SK-N-SH (cell line): ENCODE measurements at regions not wholly inside any gene's neighbourhood (a gene's known extent, or its start where the extent isn't known, plus 50 kb on each side); places are given as distances from the start of the nearest gene placed in this dataset.
A peak's percentile ranks its signal among the peaks of the same experiment; 100 is the strongest.

ENCODE experiments used
- CTCF ChIA-PET: fragments of 300-600, 350-600 bp; formaldehyde crosslinking; extraction: SDS; loops from one replicate; lab custom pipeline; 2021; lab: Yijun Ruan, JAX
- POLR2A ChIA-PET: fragments of 350-600 bp; sonication (Branson Sonifier 250); formaldehyde crosslinking; extraction: SDS; loops from one replicate; lab custom pipeline; 2020; ENCODE audit warnings: antibody characterized with exemption, inconsistent platforms; lab: Yijun Ruan, JAX
- DNase-seq: peaks from one replicate; pipeline ENCODE4 v3.0.0; 2012
- H2AFZ ChIP-seq: fragments of 200-600 bp; sonication (generic); 2 replicates; pipeline ENCODE4 v1.8.1; 2016; ENCODE audit warnings: antibody characterized with exemption, mild to moderate bottlenecking, low read depth
- H3F3A ChIP-seq: fragments of 200-600 bp; sonication (generic); replicated peaks from 2 replicates; pipeline ENCODE3; 2016; ENCODE audit warnings: antibody characterized with exemption, mild to moderate bottlenecking; ENCODE audit not compliant: insufficient read depth
- H3K27ac ChIP-seq, 2 experiments: fragments of 200-500 bp in 1 of 2; fragments of 200-600 bp in 1 of 2; sonication (Bioruptor generic) in 1 of 2; sonication (generic), shearing (Covaris generic) in 1 of 2; 2 replicates each; pipeline versions ENCODE4 v1.5.1 to v1.6.1; 2014 to 2016; ENCODE audit warnings: low read depth in 2 of 2, inconsistent platforms in 1 of 2, low read length in 1 of 2, mild to moderate bottlenecking in 1 of 2, mixed read lengths in 1 of 2
- H3K27me3 ChIP-seq: fragments of 200-600 bp; sonication (generic), shearing (Covaris generic); 2 replicates; pipeline ENCODE4 v1.6.1; 2016; ENCODE audit warnings: mixed run types; ENCODE audit not compliant: insufficient read depth
- H3K36me3 ChIP-seq, 2 experiments: fragments of 200-500 bp in 1 of 2; fragments of 200-600 bp in 1 of 2; sonication (Bioruptor generic) in 1 of 2; sonication (generic) in 1 of 2; replicated peaks in 1 of 2; 2 replicates each; pipeline versions ENCODE3 to v1.5.1; 2014 to 2016; ENCODE audit warnings: low read length in 1 of 2, mild to moderate bottlenecking in 1 of 2; ENCODE audit not compliant: insufficient read depth in 2 of 2, control insufficient read depth in 1 of 2
- H3K4me1 ChIP-seq, 2 experiments: fragments of 200-500 bp in 1 of 2; fragments of 200-600 bp in 1 of 2; sonication (Bioruptor generic) in 1 of 2; sonication (generic), shearing (Covaris generic) in 1 of 2; 2 replicates each; pipeline versions ENCODE4 v1.5.1 to v1.6.1; 2014 to 2016; ENCODE audit warnings: low read depth in 1 of 2, low read length in 1 of 2, mixed run types in 1 of 2; ENCODE audit not compliant: insufficient read depth in 2 of 2, control insufficient read depth in 1 of 2
- H3K4me2 ChIP-seq: fragments of 200-600 bp; sonication (generic), shearing (Covaris generic); 2 replicates; pipeline ENCODE4 v1.6.1; 2017; ENCODE audit warnings: mixed run types
- H3K4me3 ChIP-seq, 2 experiments: fragments of 200-500 bp in 1 of 2; fragments of 200-600 bp in 1 of 2; sonication (Bioruptor generic) in 1 of 2; sonication (generic), shearing (Covaris generic) in 1 of 2; 2 replicates each; pipeline versions ENCODE4 v1.5.1 to v1.8.1; 2014 to 2016; ENCODE audit warnings: low read depth in 2 of 2, inconsistent platforms in 1 of 2, low read length in 1 of 2, mild to moderate bottlenecking in 1 of 2, mixed read lengths in 1 of 2, moderate library complexity in 1 of 2
- H3K79me2 ChIP-seq: fragments of 200-600 bp; sonication (generic); 2 replicates; pipeline ENCODE4 v1.8.1; 2017; ENCODE audit warnings: mild to moderate bottlenecking; ENCODE audit not compliant: insufficient read depth
- H3K9ac ChIP-seq: fragments of 200-600 bp; sonication (generic); 2 replicates; pipeline ENCODE4 v1.6.1; 2017; ENCODE audit warnings: mixed run types
- H3K9me2 ChIP-seq: fragments of 200-600 bp; sonication (generic); 2 replicates; pipeline ENCODE4 v1.6.1; 2017; ENCODE audit warnings: mixed run types
- H3K9me3 ChIP-seq: fragments of 200-600 bp; sonication (generic); 2 replicates; pipeline ENCODE4 v1.6.1; 2017; ENCODE audit warnings: mixed run types, mild to moderate bottlenecking, moderate library complexity
- H4K20me1 ChIP-seq: fragments of 200-600 bp; sonication (generic); 2 replicates; pipeline ENCODE4 v1.6.1; 2017; ENCODE audit warnings: mild to moderate bottlenecking, mixed run types; ENCODE audit not compliant: insufficient read depth
- CTCF ChIP-seq: fragments of 200-600 bp; sonication (generic); IDR thresholded peaks from 2 replicates; pipeline ENCODE4 v1.6.1; 2017; ENCODE audit warnings: antibody characterized with exemption, mild to moderate bottlenecking, moderate library complexity
- EZH2phosphoT487 ChIP-seq: fragments of 200-600 bp; sonication (generic); IDR thresholded peaks from 2 replicates; pipeline ENCODE4 v1.6.1; 2017; ENCODE audit warnings: low read depth, mixed run types, mild to moderate bottlenecking, antibody characterized with exemption, moderate library complexity, borderline replicate concordance
- FOSL2 ChIP-seq: IDR thresholded peaks from 2 replicates; pipeline ENCODE4 v1.4.0; 2012; ENCODE audit warnings: low read depth, mild to moderate bottlenecking, moderate library complexity, borderline replicate concordance
- GABPA ChIP-seq: IDR thresholded peaks from 2 replicates; pipeline ENCODE4 v1.4.0; 2012; ENCODE audit warnings: low read depth, mild to moderate bottlenecking
- POLR2AphosphoS5 ChIP-seq: IDR thresholded peaks from 2 replicates; pipeline ENCODE4 v1.6.1; 2012; ENCODE audit warnings: low read depth, low read length
- RAD21 ChIP-seq: IDR thresholded peaks from 2 replicates; pipeline ENCODE4 v1.6.1; 2012; ENCODE audit warnings: mild to moderate bottlenecking, low read length
- RCOR1 ChIP-seq: fragments of 150-350 bp; IDR thresholded peaks from 2 replicates; pipeline ENCODE4 v1.6.1; 2017; ENCODE audit warnings: antibody characterized with exemption, low read length
- RFX5 ChIP-seq: IDR thresholded peaks from 2 replicates; pipeline ENCODE4 v1.6.1; 2012; ENCODE audit warnings: mild to moderate bottlenecking, improper control_type of control experiment, low read length
- RXRA ChIP-seq: IDR thresholded peaks from 2 replicates; pipeline ENCODE4 v1.4.0; 2012; ENCODE audit warnings: low read depth, mild to moderate bottlenecking, borderline replicate concordance
- SIN3A ChIP-seq: IDR thresholded peaks from 2 replicates; pipeline ENCODE4 v1.6.1; 2012; ENCODE audit warnings: low read depth, mild to moderate bottlenecking, low read length, moderate library complexity, borderline replicate concordance
- TAF1 ChIP-seq: IDR thresholded peaks from 2 replicates; pipeline ENCODE4 v1.6.1; 2012; ENCODE audit warnings: low read depth, mild to moderate bottlenecking, low read length, moderate library complexity, borderline replicate concordance
- USF1 ChIP-seq: IDR thresholded peaks from 2 replicates; pipeline ENCODE4 v1.4.0; 2012; ENCODE audit warnings: low read depth, borderline replicate concordance
- WGBS: methylation state at CpG from one replicate; pipeline ENCODE4 v1.1.6; 2017; ENCODE audit warnings: low lambda C conversion rate; 5-methylcytosine and 5-hydroxymethylcytosine counted together

DNA sequence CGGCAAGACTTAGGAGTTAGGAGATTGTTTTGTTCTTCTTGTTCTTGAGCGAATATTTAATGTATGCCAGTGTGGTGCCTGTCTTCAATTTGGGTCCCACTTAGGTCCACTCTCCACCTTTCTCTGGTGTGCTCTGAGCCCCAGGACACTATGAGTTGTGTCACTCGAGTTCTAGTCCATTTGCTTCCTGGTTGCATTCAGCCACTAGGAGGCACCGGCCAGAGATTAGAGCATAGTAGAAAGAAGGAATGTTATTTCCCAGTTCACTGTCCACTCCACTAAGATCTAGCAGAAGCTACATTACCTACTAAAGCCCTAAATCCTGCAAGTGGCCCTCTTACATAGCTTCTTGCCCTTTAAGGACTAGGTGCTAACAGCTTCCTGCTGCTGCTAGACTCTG, 326.9 kb downstream of the NAF1 start:
- peak; percentile 21; the same call in 1 of the 2 replicates for TF ChIP-seq CTCF
- no peak for TF ChIP-seq RCOR1
- TF ChIP-seq, all 33 proteins: peak for 1
- Histone ChIP-seq H3F3A (no peaks in the 10 kb centered on the region), H3K27ac (no peak overlapping the region), H2AFZ (no peak overlapping the region), H3K4me2 (no peak overlapping the region), H3K27me3 (no peaks in the 10 kb centered on the region; the same call in 1 of the 2 replicates), H3K9me2 (no peaks in the 10 kb centered on the region), H3K4me3 (peak overlapping the region in 1 of 2 experiments; percentile 12; a peak in 1 of 4 replicates), H3K79me2 (no peaks in the 10 kb centered on the region), H3K4me1 (no peaks in the 10 kb centered on the region), H3K9me3 (0 out of 2 replicates have a peak, but pooled peaks cover 3% of the 10 kb centered on the region), H3K36me3 (no peaks in the 10 kb centered on the region), H3K9ac (no peak overlapping the region), H4K20me1 (no peaks in the 10 kb centered on the region)
- WGBS, result 6% methylated on average over 4 of the region's 4 CpGs
- CTCF ChIA-PET, result interaction anchor here (1.1 kb wide), 1 partner anchor 9 kb away, joined by 3 read pairs; no protein-coding TSS in a partner anchor
- DNase-seq, result no peak
- POLR2A ChIA-PET, result no interaction called here

DNA sequence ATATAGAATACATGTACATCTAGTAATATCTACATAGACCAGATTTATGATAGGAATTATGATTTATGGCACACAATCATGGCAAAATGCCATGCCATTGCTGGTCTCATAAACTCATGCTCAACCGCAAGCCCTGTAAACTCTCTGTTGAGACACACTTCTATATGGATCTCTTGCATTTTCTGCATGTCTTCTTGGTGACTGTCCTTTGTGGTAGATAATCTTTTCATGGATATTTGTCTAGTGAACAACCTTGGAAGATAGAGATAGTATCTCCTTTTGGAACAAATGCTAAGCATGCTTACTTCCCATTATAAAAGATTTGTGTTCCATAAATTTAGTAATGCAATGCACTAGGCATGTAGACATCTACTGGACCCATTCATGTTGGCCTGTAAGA, 328.0 kb downstream of the NAF1 start:
- ChIA-PET POLR2A (no interaction called here), CTCF (no interaction called here)
- Histone ChIP-seq H3K27ac (no peak overlapping the region), H3K9ac (no peak overlapping the region), H3K4me2 (no peak overlapping the region), H3K79me2 (no peaks in the 10 kb centered on the region), H3K36me3 (no peaks in the 10 kb centered on the region), H3K27me3 (no peaks in the 10 kb centered on the region), H2AFZ (no peak overlapping the region), H3K9me2 (no peaks in the 10 kb centered on the region), H3K4me3 (no peak overlapping the region), H4K20me1 (no peaks in the 10 kb centered on the region), H3F3A (no peaks in the 10 kb centered on the region), H3K9me3 (0 out of 2 replicates have a peak, but pooled peaks cover 3% of the 10 kb centered on the region), H3K4me1 (no peaks in the 10 kb centered on the region)
- WGBS, result 4% methylated on average over 1 of the region's 1 CpG
- no peak for DNase-seq
- TF ChIP-seq GABPA (no peak), POLR2AphosphoS5 (no peak), RFX5 (no peak), USF1 (no peak), FOSL2 (no peak), SIN3A (no peak), RAD21 (no peak), RXRA (no peak), EZH2phosphoT487 (no peak), TAF1 (no peak)
